ENCODE measurements at regions not wholly inside any gene's neighbourhood (a gene's known extent, or its start where the extent isn't known, plus 50 kb on each side); places are given as distances from the start of the nearest gene placed in this dataset.
A peak's percentile ranks its signal among the peaks of the same experiment; 100 is the strongest.
"Not testable (repeated sequence)": the region's sequence is repeated elsewhere in the genome, so short reads cannot be mapped to it uniquely, and the experiment has no call there.

DNA sequence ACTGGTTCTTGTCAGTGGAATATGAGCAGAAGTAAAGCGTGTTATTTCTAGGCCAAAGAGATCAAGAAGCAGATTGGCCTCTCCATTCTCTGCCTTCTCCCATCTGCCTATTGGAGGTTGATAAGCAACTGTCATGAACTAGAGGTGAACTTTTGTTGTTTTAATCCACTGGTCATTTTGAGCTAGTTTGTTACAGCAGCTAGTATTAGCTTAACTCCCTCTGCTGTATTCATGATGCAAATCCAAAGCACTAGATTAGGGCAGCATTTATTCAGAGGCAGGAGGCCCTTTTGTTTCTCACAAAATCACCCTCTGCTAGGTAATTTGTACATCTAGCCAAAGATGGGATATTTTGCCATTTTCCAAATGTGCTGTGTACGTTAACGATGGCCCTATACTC, 97.3 kb upstream of the DPT start:
- DNase-seq, result no peak

GRCh38 chr1:168827557-168827956, 98.6 kb upstream of the DPT start:
- no peak for DNase-seq

- peak; percentile 51 for DNase-seq
These were observed 100.9 kb upstream of the DPT start for GRCh38 chr1:168829876-168830275.

DNA sequence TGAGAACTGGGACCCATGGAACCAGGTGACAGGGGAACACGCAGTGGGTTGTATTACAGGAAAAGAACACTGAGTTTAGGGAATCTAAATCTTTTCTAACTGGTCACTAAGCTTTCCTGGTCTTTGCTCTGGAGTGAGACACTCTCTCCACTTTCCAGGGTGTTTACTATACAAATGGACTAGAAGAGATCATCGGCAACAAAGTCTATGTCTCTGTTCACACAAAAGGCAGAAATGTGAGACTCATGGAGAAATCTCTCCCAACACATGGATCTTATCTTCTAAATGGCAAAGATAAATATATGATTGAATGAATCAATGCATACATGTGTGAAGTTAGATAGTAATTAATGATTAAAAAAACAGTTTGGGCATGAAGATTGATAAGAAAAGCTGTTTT, 101.6 kb upstream of the DPT start:
- DNase-seq, result no peak

DNA sequence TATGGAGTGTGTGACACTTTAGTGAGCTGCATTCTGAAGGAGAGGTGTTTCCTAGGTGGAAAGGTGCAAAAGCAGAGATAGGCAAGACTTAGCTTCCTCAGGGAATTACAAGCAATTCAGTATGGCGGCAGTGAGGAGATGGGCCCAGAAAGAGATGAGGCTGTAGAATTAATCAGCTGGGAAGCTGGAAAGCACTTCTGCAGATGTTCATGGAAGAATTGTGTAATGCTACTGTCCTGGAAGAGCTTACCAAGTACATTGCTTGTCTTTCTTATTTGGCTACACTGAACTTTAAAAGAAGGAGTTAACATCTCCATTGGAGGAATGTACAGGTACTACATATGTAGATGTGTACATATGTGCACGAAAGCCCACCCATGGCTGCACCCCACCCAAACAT, 103.7 kb upstream of the DPT start:
- DNase-seq, result no peak

- DNase-seq, result no peak
These were observed 104.4 kb upstream of the DPT start for GRCh38 chr1:168833362-168833761.

DNA sequence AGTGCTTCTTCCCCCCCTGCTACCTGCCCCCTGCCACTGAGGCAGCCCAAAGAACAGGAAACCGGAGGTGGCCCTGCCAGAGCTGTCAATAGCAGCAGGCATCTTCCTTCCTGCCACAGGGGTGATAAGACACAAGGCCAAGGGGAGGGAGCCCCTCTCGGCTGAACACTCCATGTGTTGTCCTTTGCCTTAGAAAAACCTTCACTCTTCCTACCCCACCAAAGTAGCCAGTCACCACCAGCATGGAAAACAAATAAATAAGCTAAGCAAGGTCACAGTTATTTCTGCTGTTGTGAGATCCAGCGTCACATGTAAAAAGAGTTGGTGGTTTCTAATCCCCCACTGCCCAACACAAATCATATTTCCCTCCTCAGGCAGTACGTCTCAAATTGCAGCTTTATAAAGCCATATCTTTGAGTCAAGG, 104.8 kb upstream of the DPT start:
- no peak for DNase-seq

- no peak for DNase-seq
These were observed 105.3 kb upstream of the DPT start for GRCh38 chr1:168834225-168834872.

DNA sequence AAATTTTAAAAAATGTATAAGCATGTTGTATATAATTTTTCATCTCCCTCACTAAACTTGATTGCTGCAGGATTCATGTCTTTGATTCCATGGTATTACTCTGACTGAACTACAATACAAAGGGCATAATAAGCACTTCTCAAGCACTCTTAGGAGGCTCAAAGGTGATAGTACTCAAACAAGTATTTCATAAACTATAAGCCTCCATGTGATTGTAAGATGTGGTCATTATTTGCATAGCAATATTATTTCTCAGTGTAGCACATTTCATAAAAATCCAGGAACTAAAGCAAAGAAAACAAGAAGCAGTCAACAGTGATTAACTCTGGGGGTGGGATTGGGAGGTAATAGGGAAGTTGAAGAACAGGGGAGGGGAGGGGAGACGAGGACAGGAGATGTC, 106.2 kb upstream of the DPT start:
- DNase-seq, result no peak

- DNase-seq, result no peak
These were observed 106.8 kb upstream of the DPT start for GRCh38 chr1:168835791-168836190.

DNA sequence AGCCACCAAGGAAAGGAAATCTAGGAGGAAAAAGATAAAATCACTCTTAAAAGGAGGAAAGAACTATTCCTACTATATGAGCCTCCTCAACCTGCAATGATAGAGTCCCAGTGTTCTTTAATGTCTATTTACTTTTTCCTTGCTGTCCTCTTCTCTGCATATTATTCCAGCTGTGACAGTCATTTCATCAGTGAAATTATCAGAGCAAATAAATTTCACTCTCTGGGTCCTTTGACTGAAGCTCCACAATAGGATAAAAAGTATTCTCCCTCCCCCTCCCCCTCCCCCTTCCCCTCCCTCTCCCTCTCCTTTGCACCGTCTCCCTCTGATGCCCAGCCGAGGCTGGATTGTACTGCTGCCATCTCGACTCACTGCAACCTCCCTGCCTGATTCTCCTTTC, 107.5 kb upstream of the DPT start:
- no peak for DNase-seq

- not testable (repeated sequence) for DNase-seq
These were observed 108.2 kb upstream of the DPT start for GRCh38 chr1:168837230-168837629.

DNA sequence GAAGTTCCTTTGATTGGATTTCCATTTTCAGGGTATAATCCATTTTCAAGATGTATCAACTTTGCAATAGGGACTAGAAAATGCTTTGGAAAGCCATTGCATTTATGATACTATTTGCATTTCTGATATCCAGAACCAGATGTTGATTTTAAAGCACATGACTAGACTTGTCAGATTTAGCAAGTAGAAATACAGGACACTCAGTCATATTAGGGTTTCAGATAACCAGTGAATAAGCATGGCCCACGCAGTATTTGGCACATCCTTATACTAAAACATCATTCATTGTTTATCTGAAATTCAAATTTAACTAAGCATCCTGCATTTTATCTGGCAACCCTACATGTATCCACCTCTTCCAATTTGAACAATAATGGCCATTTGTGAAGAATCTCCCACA, 113.3 kb upstream of the DPT start:
- DNase-seq, result no peak

DNA sequence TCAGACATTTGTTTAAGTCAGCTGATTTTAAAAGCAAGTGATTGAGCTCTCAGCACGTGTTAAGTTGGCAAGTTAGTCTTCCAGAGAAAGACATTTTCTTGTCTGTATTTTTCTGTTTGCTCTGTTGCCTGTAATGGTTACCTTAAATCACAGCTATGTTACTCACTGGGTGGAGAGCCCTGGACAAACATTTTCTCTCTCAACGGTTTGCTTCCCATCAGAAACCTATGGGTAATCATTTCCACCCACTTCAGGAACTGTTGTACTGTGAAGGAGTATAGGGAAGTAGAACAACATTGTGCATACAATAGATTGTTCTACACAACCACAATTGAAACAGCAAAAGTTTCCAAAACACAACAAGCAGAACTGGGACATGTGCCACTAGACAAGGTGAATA, 113.9 kb upstream of the DPT start:
- DNase-seq, result no peak

GRCh38 chr1:168843401-168843800, 114.4 kb upstream of the DPT start:
- DNase-seq, result no peak

DNA sequence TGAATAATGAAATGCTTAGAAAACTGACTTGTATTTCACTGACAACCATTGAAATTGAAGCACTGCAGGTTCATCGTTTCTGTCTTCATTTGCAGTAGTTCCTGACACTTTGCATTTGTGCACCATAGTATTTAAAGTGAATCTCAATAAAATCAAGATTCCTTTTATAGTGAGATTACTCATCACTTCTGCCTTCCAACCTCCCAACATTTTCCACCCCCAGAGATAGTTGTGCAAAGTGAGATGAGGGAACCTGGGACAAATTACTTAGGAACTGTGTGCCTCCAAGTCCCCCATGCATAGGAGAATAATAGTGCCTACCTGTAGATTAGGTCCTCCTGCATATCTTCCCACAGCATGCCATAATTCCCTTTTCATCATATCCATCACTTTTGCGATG, 114.9 kb upstream of the DPT start:
- no peak for DNase-seq

DNA sequence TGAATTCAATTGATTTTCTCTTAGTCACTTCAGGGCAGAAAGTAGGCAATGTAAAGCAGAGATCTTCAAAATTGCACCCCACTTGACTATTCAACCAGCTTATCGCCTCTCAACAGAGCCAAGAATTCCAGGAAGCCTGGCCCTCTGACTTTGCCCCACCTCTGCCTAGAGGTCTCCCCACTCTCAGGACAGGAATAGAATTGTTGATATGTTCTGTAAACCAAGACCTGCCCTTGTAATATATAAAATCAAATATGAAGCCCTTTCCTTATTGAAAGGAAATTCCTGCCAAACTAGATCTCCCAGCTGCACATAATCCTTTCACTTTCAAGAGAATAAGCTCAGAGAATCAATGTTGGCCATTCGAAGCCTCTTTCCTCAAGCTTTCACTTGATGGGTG, 116.1 kb upstream of the DPT start:
- no peak for DNase-seq

- no peak for DNase-seq
These were observed 119.0 kb upstream of the DPT start for GRCh38 chr1:168848051-168848450.

DNA sequence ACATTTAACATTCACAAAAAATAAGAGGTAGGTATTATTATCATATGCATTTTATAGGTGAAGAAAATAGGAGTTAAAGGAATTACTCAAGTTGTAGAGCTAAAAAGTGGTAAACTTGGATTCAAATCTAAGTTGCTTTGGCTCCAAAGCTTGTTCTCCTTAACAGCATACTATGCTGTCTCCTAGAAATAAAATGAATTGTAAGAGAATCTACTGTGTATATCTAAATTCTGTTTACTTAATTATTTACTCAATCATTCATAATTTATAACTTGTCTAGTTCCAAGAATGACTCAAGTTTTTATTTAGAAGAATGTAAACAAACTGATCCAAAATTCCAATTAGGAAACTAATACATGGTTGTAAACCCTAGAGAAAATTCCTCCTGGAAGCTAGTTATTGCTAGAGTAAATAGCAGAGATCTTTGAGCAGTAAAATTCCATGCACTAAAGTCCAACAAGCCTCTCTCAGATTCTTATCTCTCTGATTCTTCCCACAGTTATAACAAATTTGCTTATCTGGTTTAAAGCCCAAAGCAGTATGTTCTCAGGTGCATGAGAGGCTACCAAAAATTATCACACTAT, 132.5 kb upstream of the DPT start:
- DNase-seq, result no peak

DNA sequence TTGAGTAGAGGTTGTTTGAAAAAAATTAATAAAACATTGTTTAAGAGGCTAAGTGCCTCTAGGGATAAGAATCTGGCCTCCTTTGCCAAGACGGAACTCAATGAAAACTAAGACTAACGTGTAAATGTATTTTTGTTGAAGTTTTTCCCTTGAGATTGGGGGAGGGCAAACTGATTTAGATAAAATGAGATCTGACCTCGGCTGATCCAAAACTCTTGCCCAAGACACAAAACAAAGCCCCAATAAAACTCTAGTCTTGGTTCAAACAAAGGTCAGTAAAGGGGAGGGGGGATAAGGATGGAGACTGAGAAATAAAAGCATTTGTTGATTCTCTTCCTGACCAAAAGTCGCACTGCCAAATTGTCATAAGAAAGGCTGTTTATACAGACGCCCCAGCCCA, 134.8 kb upstream of the DPT start:
- no peak for DNase-seq

DNA sequence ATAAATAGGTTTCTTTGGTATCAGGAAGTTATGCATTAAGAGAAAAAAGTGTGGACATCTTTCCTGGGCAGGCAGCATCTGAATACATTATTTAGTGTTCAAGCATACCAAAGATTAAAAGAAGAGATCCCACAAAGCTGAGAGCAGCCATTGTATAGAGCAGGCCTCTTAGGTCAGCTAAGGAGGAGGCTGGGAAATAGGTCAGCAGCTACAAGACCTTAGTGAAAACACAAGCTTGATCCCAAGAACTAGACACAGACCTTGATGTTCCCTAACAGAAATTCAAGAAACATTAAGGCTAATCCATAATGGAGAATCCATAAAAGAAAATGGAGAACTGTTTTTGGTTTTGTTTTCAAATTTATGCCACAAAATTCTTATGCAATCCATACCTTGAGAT, 135.3 kb upstream of the DPT start:
- no peak for DNase-seq

DNA sequence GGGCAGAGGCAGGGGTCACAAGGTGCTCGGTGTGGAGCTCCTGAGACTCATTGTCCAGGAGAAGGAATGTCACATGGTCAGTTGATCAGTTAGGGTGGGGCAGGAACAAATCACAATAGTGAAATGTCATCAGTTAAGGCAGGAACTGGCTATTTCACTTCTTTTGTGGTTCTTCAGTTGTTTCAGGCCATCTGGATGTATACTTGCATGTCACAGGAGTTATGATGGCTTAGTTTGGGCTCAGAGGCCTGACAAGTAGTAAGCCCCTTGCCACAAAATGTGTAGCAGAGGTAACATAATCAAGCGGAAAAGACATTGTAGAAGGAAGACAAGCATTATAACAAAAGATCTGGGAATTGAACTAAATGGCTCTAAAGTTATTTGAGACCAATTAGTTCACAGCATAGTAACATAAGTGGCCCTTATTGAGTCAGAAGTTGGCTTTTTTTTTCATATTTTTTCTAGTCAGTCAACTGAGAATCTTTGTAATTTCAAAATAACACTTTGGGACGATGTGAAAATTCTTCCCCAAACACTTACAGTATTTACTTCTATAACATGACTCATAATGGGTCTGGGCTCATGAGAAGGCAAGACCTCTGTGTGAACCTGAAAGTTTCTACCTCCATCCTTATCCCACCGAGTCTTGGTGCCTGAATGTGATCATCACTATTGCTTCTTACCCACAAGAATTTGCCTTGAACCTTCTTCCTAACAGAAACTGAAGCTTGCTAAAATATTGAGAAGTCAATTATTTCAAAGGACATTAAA, 137.0 kb upstream of the DPT start:
- no peak for DNase-seq

- no peak for DNase-seq
These were observed 139.1 kb upstream of the DPT start for GRCh38 chr1:168867941-168868634.

DNA sequence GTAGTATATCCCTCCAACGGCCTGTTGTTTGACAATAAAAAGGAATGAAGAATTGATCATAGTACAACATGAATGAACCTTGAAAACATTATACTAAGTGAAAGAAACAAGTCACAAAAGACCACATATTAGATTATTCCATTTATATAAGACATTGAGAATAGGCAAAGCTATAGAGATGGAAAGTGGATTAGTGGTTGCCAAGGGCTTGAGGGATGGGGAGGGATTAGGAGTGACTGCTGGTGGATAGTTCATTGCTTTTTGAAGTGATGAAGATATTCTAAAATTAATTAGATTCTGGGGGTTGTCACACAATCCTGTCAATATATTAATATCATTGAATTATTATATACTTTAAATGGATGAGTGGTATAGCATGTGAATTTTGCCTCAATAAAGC, 142.5 kb upstream of the DPT start:
- no peak for DNase-seq
